ENCODE measurements at regions not wholly inside any gene's neighbourhood (a gene's known extent, or its start where the extent isn't known, plus 50 kb on each side); places are given as distances from the start of the nearest gene placed in this dataset.
"Not testable (repeated sequence)": the region's sequence is repeated elsewhere in the genome, so short reads cannot be mapped to it uniquely, and the experiment has no call there.

GRCh38 chr9:16266648-16267276 is 603.7 kb downstream of the BNC2 start:
- in situ Hi-C loops (cut with HindIII; ENCODE audit: low sequenced_read_pairs): no loop called here

GRCh38 chr9:16267281-16268066 is 603.0 kb downstream of the BNC2 start:
- in situ Hi-C loops (cut with HindIII; ENCODE audit: low sequenced_read_pairs): no loop called here

- in situ Hi-C loops (cut with HindIII; ENCODE audit: low sequenced_read_pairs): no loop called here
Measured at GRCh38 chr9:16268067-16268881, 602.2 kb downstream of the BNC2 start.

- in situ Hi-C loops (cut with HindIII; ENCODE audit: low sequenced_read_pairs): no loop called here
Measured at GRCh38 chr9:16271967-16272366, 598.5 kb downstream of the BNC2 start.

GRCh38 chr9:16272776-16273175 is 597.7 kb downstream of the BNC2 start:
- in situ Hi-C loops (cut with HindIII; ENCODE audit: low sequenced_read_pairs): no loop called here

GRCh38 chr9:16275795-16276624 is 594.5 kb downstream of the BNC2 start:
- in situ Hi-C loops (cut with HindIII; ENCODE audit: low sequenced_read_pairs): no loop called here

GRCh38 chr9:16276866-16277265 is 593.6 kb downstream of the BNC2 start:
- in situ Hi-C loops (cut with HindIII; ENCODE audit: low sequenced_read_pairs): no loop called here

GRCh38 chr9:16277471-16277960 is 593.0 kb downstream of the BNC2 start:
- in situ Hi-C loops (cut with HindIII; ENCODE audit: low sequenced_read_pairs): no loop called here

GRCh38 chr9:16278326-16278999 is 592.0 kb downstream of the BNC2 start:
- in situ Hi-C loops (cut with HindIII; ENCODE audit: low sequenced_read_pairs): no loop called here

GRCh38 chr9:16281707-16282106 is 588.8 kb downstream of the BNC2 start:
- in situ Hi-C loops (cut with HindIII; ENCODE audit: low sequenced_read_pairs): no loop called here

- in situ Hi-C loops (cut with HindIII; ENCODE audit: low sequenced_read_pairs): no loop called here
Measured at GRCh38 chr9:16282216-16282615, 588.3 kb downstream of the BNC2 start.

GRCh38 chr9:16282718-16283117 is 587.8 kb downstream of the BNC2 start:
- in situ Hi-C loops (cut with HindIII; ENCODE audit: low sequenced_read_pairs): no loop called here

GRCh38 chr9:16286160-16286559 is 584.3 kb downstream of the BNC2 start:
- in situ Hi-C loops (cut with HindIII; ENCODE audit: low sequenced_read_pairs): no loop called here

- in situ Hi-C loops (cut with HindIII; ENCODE audit: low sequenced_read_pairs): no loop called here
Measured at GRCh38 chr9:16289639-16290038, 580.8 kb downstream of the BNC2 start.

GRCh38 chr9:16290169-16290568 is 580.3 kb downstream of the BNC2 start:
- in situ Hi-C loops (cut with HindIII; ENCODE audit: low sequenced_read_pairs): no loop called here

- in situ Hi-C loops (cut with HindIII; ENCODE audit: low sequenced_read_pairs): no loop called here
Measured at GRCh38 chr9:16291921-16292320, 578.5 kb downstream of the BNC2 start.

GRCh38 chr9:16293610-16294009 is 576.9 kb downstream of the BNC2 start:
- in situ Hi-C loops (cut with HindIII; ENCODE audit: low sequenced_read_pairs): no loop called here

GRCh38 chr9:16294133-16294770 is 576.2 kb downstream of the BNC2 start:
- in situ Hi-C loops (cut with HindIII; ENCODE audit: low sequenced_read_pairs): no loop called here

GRCh38 chr9:16294940-16295339 is 575.5 kb downstream of the BNC2 start:
- in situ Hi-C loops (cut with HindIII; ENCODE audit: low sequenced_read_pairs): not testable (repeated sequence)

- in situ Hi-C loops (cut with HindIII; ENCODE audit: low sequenced_read_pairs): not testable (repeated sequence)
Measured at GRCh38 chr9:16299368-16299767, 571.1 kb downstream of the BNC2 start.
